ENCODE measurements at regions not wholly inside any gene's neighbourhood (a gene's known extent, or its start where the extent isn't known, plus 50 kb on each side); places are given as distances from the start of the nearest gene placed in this dataset.

DNA sequence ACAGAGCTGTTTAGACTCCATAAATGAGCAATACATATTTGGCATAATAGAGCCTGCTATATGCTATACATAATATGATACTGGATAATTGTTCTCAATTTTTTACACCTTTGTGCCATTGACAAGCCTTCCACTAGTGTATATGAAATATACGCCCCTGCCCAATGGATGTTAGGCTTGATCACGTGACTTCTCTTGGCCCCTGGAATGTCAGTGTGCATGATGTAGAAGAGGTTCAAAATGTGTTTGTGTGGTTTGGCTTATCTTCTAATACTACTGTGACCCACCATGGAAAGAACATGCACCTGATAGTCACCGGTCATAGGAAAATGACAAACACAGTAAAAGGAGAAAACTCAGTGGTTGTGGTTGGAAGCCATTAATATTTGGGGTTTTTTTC lies 479.4 kb downstream of the PCDH20 start:
- H3K36me3 ChIP-seq (ENCODE audit: insufficient read depth) = no peaks in the 10 kb centered on the region
- H3K27me3 ChIP-seq (ENCODE audit: insufficient read depth, low read depth) = no peaks in the 10 kb centered on the region
- H3K79me2 ChIP-seq (ENCODE audit: insufficient read depth, low read depth) = no peaks in the 10 kb centered on the region
- H3K9ac ChIP-seq = no peak overlapping the region
- TF ChIP-seq, protein P1, sequence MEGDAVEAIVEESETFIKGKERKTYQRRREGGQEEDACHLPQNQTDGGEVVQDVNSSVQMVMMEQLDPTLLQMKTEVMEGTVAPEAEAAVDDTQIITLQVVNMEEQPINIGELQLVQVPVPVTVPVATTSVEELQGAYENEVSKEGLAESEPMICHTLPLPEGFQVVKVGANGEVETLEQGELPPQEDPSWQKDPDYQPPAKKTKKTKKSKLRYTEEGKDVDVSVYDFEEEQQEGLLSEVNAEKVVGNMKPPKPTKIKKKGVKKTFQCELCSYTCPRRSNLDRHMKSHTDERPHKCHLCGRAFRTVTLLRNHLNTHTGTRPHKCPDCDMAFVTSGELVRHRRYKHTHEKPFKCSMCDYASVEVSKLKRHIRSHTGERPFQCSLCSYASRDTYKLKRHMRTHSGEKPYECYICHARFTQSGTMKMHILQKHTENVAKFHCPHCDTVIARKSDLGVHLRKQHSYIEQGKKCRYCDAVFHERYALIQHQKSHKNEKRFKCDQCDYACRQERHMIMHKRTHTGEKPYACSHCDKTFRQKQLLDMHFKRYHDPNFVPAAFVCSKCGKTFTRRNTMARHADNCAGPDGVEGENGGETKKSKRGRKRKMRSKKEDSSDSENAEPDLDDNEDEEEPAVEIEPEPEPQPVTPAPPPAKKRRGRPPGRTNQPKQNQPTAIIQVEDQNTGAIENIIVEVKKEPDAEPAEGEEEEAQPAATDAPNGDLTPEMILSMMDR (conservative IDR thresholded peaks at IDR 0.05; ENCODE audit: low read depth, low read length) = no peak
- no peaks in the 10 kb centered on the region for H4K20me1 ChIP-seq (ENCODE audit: insufficient read depth)
- no peak overlapping the region for H2AFZ ChIP-seq (ENCODE audit: low read depth)
- H3K4me3 ChIP-seq (IDR thresholded peaks at IDR 0.05; ENCODE audit: insufficient read depth, low read depth, low read length) = no peak overlapping the region
- H3K4me1 ChIP-seq (ENCODE audit: low read depth, poor library complexity, severe bottlenecking) = no peaks in the 10 kb centered on the region
- no peak overlapping the region for H3K27ac ChIP-seq
- H3K4me2 ChIP-seq = no peak overlapping the region

DNA sequence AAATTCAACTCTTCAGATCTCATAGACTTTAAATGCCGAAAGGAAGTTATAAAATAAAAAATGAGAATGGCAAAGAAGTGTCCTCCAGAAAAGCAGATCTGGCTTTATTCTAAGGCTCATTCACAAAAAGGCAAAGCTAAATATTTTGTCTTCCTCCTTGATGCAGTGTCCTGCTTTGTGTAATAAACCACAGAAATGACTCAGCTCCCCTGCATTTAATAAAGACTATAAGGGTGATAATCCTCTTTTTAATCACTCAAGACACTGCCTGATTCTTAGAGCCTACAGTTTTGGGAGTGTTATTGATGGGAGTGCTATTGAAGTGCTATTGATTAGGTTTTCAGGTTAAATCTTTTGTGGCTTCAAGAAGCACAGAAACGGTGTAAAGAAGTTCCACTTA lies 482.0 kb downstream of the PCDH20 start:
- no peak overlapping the region for H3K27ac ChIP-seq
- H3K9ac ChIP-seq = no peak overlapping the region
- no peaks in the 10 kb centered on the region for H4K20me1 ChIP-seq (ENCODE audit: insufficient read depth)
- H2AFZ ChIP-seq (ENCODE audit: low read depth) = no peak overlapping the region
- H3K79me2 ChIP-seq (ENCODE audit: insufficient read depth, low read depth) = no peaks in the 10 kb centered on the region
- H3K4me2 ChIP-seq = no peak overlapping the region
- no peaks in the 10 kb centered on the region for H3K27me3 ChIP-seq (ENCODE audit: insufficient read depth, low read depth)
- no peak overlapping the region for H3K4me3 ChIP-seq (IDR thresholded peaks at IDR 0.05; ENCODE audit: insufficient read depth, low read depth, low read length)
- H3K36me3 ChIP-seq (ENCODE audit: insufficient read depth) = no peaks in the 10 kb centered on the region
- no peaks in the 10 kb centered on the region for H3K4me1 ChIP-seq (ENCODE audit: low read depth, poor library complexity, severe bottlenecking)
- TF ChIP-seq, protein P1 (conservative IDR thresholded peaks at IDR 0.05; ENCODE audit: low read depth, low read length) = no peak

DNA sequence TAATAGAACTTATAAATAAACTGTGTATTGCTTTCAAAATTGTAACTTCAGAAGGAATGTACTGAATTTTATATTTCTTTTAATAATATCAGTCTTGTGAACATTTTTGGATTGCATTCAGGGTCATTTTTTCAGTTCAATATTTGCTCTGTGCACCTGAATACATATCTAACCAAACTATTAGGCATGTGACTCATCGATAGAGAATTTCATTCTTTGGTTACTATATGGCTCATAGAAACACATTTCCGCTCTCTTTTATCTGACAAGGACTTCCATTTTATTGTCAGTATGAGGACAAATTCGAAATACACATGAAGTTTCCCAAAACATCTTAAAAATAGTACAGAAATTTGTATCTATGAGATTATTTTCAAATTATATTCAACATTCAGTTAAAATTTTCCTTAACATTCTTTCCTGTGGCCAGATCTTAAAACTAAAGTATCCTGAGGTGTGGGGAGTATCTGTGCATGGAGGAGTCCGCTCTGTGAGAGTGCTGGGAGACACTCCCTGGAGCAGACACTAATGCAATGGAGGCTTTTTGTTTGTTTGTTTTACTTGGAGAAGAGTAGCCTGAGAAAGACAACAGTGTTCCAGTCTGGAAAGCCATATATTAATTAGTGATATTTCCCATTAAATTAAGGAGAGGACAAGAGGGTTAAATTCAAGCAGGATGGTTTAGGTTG lies 483.6 kb downstream of the PCDH20 start:
- Histone ChIP-seq H3K9ac (no peak overlapping the region), H3K27me3 (ENCODE audit: insufficient read depth, low read depth) (no peaks in the 10 kb centered on the region), H3K36me3 (ENCODE audit: insufficient read depth) (no peaks in the 10 kb centered on the region), H3K4me3 (IDR thresholded peaks at IDR 0.05; ENCODE audit: insufficient read depth, low read depth, low read length) (no peak overlapping the region), H3K27ac (no peak overlapping the region), H3K4me2 (no peak overlapping the region), H2AFZ (ENCODE audit: low read depth) (no peak overlapping the region), H4K20me1 (ENCODE audit: insufficient read depth) (no peaks in the 10 kb centered on the region), H3K79me2 (ENCODE audit: insufficient read depth, low read depth) (no peaks in the 10 kb centered on the region), H3K4me1 (ENCODE audit: low read depth, poor library complexity, severe bottlenecking) (no peaks in the 10 kb centered on the region)
- TF ChIP-seq, protein P1 (conservative IDR thresholded peaks at IDR 0.05; ENCODE audit: low read depth, low read length) = no peak

DNA sequence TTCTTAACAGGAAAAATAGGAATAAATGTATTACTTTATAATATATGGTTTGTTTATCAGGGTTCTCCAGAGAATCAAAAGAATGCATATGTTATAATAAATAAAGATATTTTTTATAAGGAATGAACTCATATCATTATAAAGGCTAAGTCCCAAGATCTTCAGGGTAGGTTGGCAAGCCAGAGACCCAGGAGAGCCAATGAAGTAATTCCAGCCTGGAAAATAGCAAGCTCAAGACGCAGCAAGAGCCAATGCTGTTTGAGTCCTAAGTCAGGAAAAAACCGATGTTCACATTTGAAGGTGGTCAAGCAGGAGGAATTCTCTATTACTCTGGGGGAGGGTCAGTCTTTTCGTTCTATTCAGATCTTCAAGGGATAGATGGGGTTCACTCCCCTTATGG lies 490.0 kb downstream of the PCDH20 start:
- H4K20me1 ChIP-seq (ENCODE audit: insufficient read depth) = no peaks in the 10 kb centered on the region
- H3K36me3 ChIP-seq (ENCODE audit: insufficient read depth) = no peaks in the 10 kb centered on the region
- no peak overlapping the region for H3K27ac ChIP-seq
- H3K9ac ChIP-seq = no peak overlapping the region
- H2AFZ ChIP-seq (ENCODE audit: low read depth) = no peak overlapping the region
- no peaks in the 10 kb centered on the region for H3K79me2 ChIP-seq (ENCODE audit: insufficient read depth, low read depth)
- no peaks in the 10 kb centered on the region for H3K27me3 ChIP-seq (ENCODE audit: insufficient read depth, low read depth)
- no peaks in the 10 kb centered on the region for H3K4me1 ChIP-seq (ENCODE audit: low read depth, poor library complexity, severe bottlenecking)
- TF ChIP-seq, protein P1 (conservative IDR thresholded peaks at IDR 0.05; ENCODE audit: low read depth, low read length) = no peak
- no peak overlapping the region for H3K4me2 ChIP-seq
- no peak overlapping the region for H3K4me3 ChIP-seq (IDR thresholded peaks at IDR 0.05; ENCODE audit: insufficient read depth, low read depth, low read length)

All from KMS-11 (cell line).